ENCODE measurements at regions not wholly inside any gene's neighbourhood (a gene's known extent, or its start where the extent isn't known, plus 50 kb on each side); places are given as distances from the start of the nearest gene placed in this dataset.

DNA sequence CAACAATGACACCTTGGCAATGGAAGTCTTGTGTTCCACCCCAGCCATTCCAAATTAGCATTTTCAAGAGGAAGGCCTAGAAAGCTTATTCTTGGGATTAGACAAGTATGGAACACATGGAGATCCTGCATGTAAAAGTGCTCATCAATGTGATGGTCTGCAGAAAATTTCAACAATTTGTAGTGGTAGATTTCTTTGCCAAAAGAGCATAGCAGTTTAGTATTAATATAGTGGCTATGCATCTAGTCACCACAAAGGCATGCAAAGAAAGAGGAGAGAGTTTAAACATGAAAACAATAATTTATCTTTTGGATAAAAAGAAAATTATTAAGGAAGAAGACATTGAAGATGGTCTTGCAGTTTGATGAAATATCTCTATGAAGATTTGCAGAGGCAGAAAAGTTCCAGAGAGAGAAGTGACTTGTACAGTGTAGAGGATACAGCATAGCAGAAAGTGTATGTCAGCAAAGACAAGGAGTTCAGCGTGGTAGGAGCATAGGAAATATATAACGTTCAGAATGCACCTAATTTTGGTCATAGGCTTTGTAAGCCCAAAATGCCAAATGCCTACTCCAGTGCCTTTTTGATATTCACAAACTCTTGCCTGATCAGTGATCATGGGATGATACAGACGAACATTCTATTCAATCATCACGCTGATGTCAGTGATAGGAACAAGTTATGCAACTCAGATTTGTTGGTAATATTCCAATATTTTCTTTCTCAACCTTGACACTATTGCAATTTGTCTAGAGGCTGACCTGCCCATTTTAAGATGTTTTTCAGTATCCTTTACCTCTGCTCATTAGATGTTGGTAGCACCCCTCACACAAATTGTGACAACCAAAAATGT is 727.9 kb upstream of the SOX9 start:
- Histone ChIP-seq H3K36me3 (ENCODE audit: insufficient read depth, low read length, poor library complexity, severe bottlenecking) (no peaks in the 10 kb centered on the region), H3K27me3 (replicated peaks; ENCODE audit: insufficient read depth, low read depth, low read length, poor library complexity) (no peaks in the 10 kb centered on the region), H3K27ac (ENCODE audit: low read depth, low read length, poor library complexity, severe bottlenecking) (no peak overlapping the region), H3K4me3 (ENCODE audit: low read depth, low read length, poor library complexity, severe bottlenecking) (no peak overlapping the region), H3K4me1 (ENCODE audit: insufficient read depth, low read length, poor library complexity, severe bottlenecking) (no peaks in the 10 kb centered on the region), H3K9me3 (ENCODE audit: low read depth, low read length, poor library complexity, severe bottlenecking) (peaks cover 5% of the 10 kb centered on the region)
- ChIA-PET CTCF (no interaction called here), POLR2A (ENCODE audit: low non-redundant PET) (no interaction called here)
- no TSS peak for BruUV-seq (replicated peaks)
- no peak for TF ChIP-seq EZH2 (IDR thresholded peaks at IDR 0.05; ENCODE audit: borderline replicate concordance, low read depth, low read length, poor library complexity, severe bottlenecking)
- TF ChIP-seq, protein P1, sequence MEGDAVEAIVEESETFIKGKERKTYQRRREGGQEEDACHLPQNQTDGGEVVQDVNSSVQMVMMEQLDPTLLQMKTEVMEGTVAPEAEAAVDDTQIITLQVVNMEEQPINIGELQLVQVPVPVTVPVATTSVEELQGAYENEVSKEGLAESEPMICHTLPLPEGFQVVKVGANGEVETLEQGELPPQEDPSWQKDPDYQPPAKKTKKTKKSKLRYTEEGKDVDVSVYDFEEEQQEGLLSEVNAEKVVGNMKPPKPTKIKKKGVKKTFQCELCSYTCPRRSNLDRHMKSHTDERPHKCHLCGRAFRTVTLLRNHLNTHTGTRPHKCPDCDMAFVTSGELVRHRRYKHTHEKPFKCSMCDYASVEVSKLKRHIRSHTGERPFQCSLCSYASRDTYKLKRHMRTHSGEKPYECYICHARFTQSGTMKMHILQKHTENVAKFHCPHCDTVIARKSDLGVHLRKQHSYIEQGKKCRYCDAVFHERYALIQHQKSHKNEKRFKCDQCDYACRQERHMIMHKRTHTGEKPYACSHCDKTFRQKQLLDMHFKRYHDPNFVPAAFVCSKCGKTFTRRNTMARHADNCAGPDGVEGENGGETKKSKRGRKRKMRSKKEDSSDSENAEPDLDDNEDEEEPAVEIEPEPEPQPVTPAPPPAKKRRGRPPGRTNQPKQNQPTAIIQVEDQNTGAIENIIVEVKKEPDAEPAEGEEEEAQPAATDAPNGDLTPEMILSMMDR (conservative IDR thresholded peaks at IDR 0.05; ENCODE audit: low read depth, low read length) = no peak
- intact Hi-C loops (cut with micrococcal nuclease; ENCODE audit: unreplicated experiment) = no loop called here
- no peak for DNase-seq (ENCODE audit: low spot score)

DNA sequence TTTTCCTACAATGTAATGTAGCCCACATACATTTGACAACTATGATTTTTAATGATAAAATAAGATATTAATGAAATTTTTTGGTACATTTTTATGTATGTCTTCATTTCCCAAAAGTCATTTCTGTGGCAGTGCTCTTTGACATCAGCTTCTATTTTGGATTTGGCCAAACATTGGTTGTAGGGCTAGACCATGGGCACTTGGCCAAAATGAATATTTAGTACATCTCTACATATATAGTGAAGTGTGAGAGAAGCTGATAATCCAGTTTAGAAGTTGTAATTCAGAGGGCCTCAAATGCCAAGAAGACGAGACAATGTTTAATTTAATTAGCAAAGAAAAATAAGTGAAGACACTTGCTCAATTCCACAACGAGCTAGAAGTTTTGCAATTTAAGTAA is 724.9 kb upstream of the SOX9 start:
- TF ChIP-seq EZH2 (IDR thresholded peaks at IDR 0.05; ENCODE audit: borderline replicate concordance, low read depth, low read length, poor library complexity, severe bottlenecking) = no peak
- BruUV-seq (replicated peaks) = no TSS peak
- intact Hi-C loops (cut with micrococcal nuclease; ENCODE audit: unreplicated experiment) = no loop called here
- Histone ChIP-seq H3K4me3 (ENCODE audit: low read depth, low read length, poor library complexity, severe bottlenecking) (no peak overlapping the region), H3K9me3 (ENCODE audit: low read depth, low read length, poor library complexity, severe bottlenecking) (peaks cover 5% of the 10 kb centered on the region), H3K27ac (ENCODE audit: low read depth, low read length, poor library complexity, severe bottlenecking) (no peak overlapping the region), H3K36me3 (ENCODE audit: insufficient read depth, low read length, poor library complexity, severe bottlenecking) (no peaks in the 10 kb centered on the region), H3K4me1 (ENCODE audit: insufficient read depth, low read length, poor library complexity, severe bottlenecking) (no peaks in the 10 kb centered on the region), H3K27me3 (replicated peaks; ENCODE audit: insufficient read depth, low read depth, low read length, poor library complexity) (no peaks in the 10 kb centered on the region)
- CTCF ChIA-PET = no interaction called here
- DNase-seq (ENCODE audit: low spot score) = no peak
- POLR2A ChIA-PET (ENCODE audit: low non-redundant PET) = no interaction called here

DNA sequence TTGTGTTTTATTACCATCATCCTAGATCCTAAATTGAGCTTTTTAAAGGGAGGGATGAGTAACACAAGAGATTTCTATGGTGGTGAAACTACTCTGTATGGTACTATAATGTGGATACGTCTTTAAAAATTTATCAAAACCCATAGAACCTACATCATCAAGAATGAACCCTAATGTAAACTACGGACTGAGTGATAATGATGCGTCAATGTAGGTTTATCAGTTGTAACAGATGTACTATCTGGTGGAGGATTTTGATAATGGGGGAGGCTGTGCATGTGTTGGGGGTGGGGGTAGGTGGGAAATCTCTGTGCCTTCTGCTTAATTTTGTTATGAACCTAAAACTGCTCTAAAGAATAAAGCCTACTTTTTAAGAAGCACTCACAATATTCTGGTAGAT is 724.1 kb upstream of the SOX9 start:
- BruUV-seq (replicated peaks) = no TSS peak
- Histone ChIP-seq H3K4me1 (ENCODE audit: insufficient read depth, low read length, poor library complexity, severe bottlenecking) (no peaks in the 10 kb centered on the region), H3K27me3 (replicated peaks; ENCODE audit: insufficient read depth, low read depth, low read length, poor library complexity) (no peaks in the 10 kb centered on the region), H3K9me3 (ENCODE audit: low read depth, low read length, poor library complexity, severe bottlenecking) (peaks cover 5% of the 10 kb centered on the region), H3K27ac (ENCODE audit: low read depth, low read length, poor library complexity, severe bottlenecking) (no peak overlapping the region), H3K4me3 (ENCODE audit: low read depth, low read length, poor library complexity, severe bottlenecking) (no peak overlapping the region), H3K36me3 (ENCODE audit: insufficient read depth, low read length, poor library complexity, severe bottlenecking) (no peaks in the 10 kb centered on the region)
- intact Hi-C loops (cut with micrococcal nuclease; ENCODE audit: unreplicated experiment) = no loop called here
- no peak for DNase-seq (ENCODE audit: low spot score)
- CTCF ChIA-PET = no interaction called here
- POLR2A ChIA-PET (ENCODE audit: low non-redundant PET) = no interaction called here
- TF ChIP-seq, protein P1 (conservative IDR thresholded peaks at IDR 0.05; ENCODE audit: low read depth, low read length) = no peak

DNA sequence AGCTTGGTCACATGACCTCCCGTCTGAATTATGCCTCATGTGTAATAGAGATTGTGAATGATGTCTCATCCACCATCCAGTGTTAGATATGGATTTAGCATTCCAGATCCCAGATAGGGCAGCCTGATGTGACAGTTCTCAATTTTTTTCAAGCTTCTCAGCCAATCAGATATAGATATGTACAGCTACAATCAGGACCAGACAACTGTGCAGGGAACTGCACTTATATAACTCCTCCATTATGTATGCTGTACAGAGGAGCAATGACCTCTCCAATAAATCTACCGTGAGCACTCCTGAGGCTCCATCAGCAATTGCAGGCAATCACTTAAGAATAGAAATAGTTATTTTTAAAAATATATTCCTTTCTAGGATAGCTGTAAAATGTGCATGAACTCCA is 722.8 kb upstream of the SOX9 start:
- CTCF ChIA-PET = no interaction called here

More for the DNA sequence above, 722.8 kb upstream of the SOX9 start:
- H3K27me3 ChIP-seq (replicated peaks; ENCODE audit: insufficient read depth, low read depth, low read length, poor library complexity) = no peaks in the 10 kb centered on the region
- intact Hi-C loops (cut with micrococcal nuclease; ENCODE audit: unreplicated experiment) = no loop called here
- no TSS peak for BruUV-seq (replicated peaks)
- no peak for DNase-seq (ENCODE audit: low spot score)
- no peaks in the 10 kb centered on the region for H3K36me3 ChIP-seq (ENCODE audit: insufficient read depth, low read length, poor library complexity, severe bottlenecking)
- H3K9me3 ChIP-seq (ENCODE audit: low read depth, low read length, poor library complexity, severe bottlenecking) = no peaks in the 10 kb centered on the region
- H3K4me1 ChIP-seq (ENCODE audit: insufficient read depth, low read length, poor library complexity, severe bottlenecking) = no peaks in the 10 kb centered on the region
- TF ChIP-seq, protein P1 (conservative IDR thresholded peaks at IDR 0.05; ENCODE audit: low read depth, low read length) = no peak
- no peak for TF ChIP-seq EZH2 (IDR thresholded peaks at IDR 0.05; ENCODE audit: borderline replicate concordance, low read depth, low read length, poor library complexity, severe bottlenecking)
- POLR2A ChIA-PET (ENCODE audit: low non-redundant PET) = no interaction called here
- H3K4me3 ChIP-seq (ENCODE audit: low read depth, low read length, poor library complexity, severe bottlenecking) = no peak overlapping the region
- no peak overlapping the region for H3K27ac ChIP-seq (ENCODE audit: low read depth, low read length, poor library complexity, severe bottlenecking)
